GM19468 (cell line): ENCODE measurements at regions not wholly inside any gene's neighbourhood (a gene's known extent, or its start where the extent isn't known, plus 50 kb on each side); places are given as distances from the start of the nearest gene placed in this dataset.

ENCODE experiments used
- ATAC-seq: cut with Tn5 transposase; IDR thresholded peaks from one replicate; pipeline ENCODE4 v1.9.1; 2021; ENCODE audit warnings: mild to moderate bottlenecking, moderate library complexity, moderate number of reproducible peaks; ENCODE audit not compliant: unreplicated experiment; ENCODE audit errors: extremely low read depth

DNA sequence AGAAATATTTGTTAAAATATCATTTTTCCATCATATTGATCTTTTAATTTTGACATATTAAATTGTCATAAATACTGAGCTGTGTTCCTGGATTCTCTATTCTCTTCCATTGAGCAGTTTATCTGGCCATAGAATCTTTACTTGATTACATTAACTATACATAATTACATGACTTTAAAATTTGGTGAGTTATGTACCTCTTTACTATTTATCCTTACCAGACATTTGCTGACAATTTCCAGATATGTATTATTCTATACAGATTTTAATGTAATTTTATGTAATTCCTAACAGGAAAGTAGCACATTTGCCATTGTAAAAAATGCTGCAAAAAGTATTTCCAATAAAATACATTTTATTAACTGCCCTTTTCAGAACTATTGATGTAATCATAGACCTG is 770.3 kb downstream of the KCTD16 start:
- ATAC-seq = no peak

DNA sequence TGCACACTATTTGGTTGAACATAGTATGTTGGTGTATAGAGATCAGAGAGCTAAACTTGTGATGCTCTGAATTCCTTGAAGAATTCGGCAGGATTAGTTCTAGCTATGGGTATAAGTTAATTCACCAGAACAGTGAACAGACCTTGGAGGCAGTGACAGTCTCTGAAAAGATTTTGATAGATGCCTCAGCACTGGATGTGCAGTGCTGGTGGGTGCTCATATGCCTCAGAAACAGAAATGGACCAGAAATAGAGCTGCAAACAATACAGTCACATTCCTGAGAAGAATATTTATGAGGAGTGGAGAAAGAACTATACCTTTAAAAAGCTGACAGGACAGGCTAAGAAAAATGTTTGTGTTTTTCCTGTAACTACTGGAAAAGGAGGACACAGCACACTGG is 747.7 kb downstream of the KCTD16 start:
- ATAC-seq = no peak

- ATAC-seq = no peak
Observed at GRCh38 chr5:144915452-144915851, 744.8 kb downstream of the KCTD16 start.

GRCh38 chr5:144913661-144914060 is 743.0 kb downstream of the KCTD16 start:
- ATAC-seq = no peak

- no peak for ATAC-seq
Observed at GRCh38 chr5:144896473-144896872, 725.8 kb downstream of the KCTD16 start.

DNA sequence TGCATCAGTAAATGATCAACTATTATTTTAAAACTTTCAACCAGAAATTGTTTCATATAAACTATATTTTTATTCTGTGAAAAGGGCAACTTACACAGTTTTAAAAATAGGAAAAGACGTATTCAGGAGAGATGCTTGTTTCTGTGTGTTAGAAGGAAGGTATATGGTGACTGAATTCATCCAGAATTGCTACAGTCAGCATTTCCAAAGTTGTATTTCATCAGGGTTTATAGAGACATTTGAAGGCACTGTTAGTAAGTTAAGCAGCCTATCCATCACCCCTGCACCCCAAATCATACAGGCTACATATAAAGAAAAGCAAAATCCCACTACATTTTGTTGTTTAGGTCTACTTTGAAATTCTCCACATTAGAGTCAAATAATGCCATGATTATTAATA is 716.0 kb downstream of the KCTD16 start:
- no peak for ATAC-seq

DNA sequence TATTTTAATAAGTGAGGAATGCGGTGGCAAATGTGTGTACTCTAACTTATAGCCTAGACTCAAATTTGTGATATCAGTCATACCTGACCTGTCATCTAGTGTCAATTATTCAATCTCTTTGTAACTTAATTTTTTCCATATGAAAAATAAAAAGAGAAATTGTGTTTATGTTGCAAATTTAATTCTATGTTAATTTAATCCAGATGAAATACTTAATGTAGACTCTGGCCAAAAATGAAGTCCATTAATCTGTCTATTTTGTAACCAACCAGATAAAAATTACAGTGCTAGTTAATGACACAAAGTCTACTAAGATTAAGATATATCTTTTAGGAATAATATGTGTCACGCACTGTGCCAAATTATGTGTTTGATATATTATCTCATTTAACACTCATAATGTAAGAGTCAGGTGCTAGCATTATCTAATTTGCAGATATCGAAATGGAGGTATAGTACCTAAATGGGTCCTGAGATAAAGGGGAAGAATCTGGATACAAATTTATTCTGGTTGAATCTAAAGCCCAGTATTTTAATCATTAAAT is 712.1 kb downstream of the KCTD16 start:
- no peak for ATAC-seq

DNA sequence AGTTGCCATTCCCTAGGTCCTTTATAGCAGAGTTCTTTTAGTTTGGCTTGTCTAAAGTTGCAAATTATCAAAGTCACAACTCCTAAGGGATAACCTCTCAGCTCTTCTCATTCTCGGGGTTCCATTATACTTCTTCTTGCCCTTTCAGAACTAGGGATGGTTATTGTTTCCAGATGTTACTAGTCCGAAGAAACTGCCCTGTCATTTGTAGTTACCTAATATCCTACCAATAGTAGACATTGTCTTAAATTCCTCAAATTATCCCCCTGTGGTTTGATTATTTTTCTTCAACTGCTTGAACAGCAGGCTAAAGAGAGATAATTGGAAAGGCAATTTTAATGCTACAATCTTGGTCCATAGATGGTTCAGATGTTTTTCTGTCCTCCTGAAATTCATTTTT is 709.8 kb downstream of the KCTD16 start:
- no peak for ATAC-seq

GRCh38 chr5:144876990-144877389 is 706.3 kb downstream of the KCTD16 start:
- no peak for ATAC-seq

- ATAC-seq = no peak
Observed at GRCh38 chr5:144873076-144873475, 702.4 kb downstream of the KCTD16 start.

DNA sequence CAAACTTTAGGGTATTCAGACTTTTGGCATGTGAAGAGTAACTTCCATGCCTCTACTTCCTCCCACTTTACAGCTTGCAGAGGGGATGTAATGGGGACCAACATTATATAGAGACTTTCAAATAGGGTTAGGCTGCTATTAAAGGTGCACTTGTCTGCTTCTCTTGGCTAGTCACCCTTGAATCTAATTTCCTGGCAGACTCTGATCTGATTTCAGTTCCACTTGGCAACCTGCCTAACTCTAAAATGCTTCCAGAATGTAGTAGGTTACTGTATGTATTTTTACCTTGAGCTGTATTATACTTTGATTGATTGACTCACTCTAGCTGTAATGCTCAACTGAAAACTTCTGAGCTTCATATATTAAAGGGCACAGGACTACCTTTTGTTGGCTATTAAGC is 693.4 kb downstream of the KCTD16 start:
- ATAC-seq = no peak

DNA sequence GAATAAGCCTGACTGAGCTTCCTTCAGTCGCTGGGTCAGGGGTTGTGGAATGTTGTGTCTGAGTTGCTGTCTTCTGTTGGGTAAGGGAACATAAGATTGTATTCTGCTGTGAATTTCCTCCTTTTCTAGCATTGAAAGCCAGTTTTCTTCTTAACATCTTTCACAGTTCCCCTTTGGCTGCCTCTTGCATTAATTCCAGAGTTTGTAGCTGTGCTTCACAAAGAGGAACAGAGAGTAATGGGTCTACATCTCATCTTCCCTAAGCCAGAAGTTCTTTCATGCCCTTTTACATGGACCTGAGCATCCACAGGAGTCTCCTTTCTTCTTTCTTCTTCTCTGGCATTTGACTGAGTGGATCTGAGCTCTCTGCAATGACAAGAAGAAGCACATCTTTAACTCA is 686.8 kb downstream of the KCTD16 start:
- ATAC-seq = no peak

DNA sequence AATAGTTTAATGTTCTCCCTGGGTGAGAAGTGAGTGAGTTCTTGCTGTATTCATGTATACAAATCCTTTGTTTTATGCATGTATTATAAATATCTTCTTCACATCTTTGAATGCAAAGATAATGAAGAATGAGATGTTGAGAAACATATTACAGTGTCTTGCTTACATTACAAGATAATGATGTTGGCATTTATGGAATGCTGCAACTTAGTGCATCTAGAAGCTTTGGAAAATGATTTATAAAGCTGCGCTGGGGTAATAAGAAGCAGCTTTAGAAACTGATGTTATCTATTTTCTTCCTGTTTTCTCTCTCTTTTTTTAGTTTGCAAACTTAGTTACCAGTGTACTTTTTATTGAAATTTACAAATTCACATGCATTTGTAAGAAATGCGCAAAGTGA is 673.4 kb downstream of the KCTD16 start:
- no peak for ATAC-seq

GRCh38 chr5:144832416-144832815 is 661.7 kb downstream of the KCTD16 start:
- ATAC-seq = no peak

- no peak for ATAC-seq
Observed at GRCh38 chr5:144831650-144832049, 661.0 kb downstream of the KCTD16 start.

- ATAC-seq = no peak
Observed at GRCh38 chr5:144822503-144822902, 651.8 kb downstream of the KCTD16 start.

GRCh38 chr5:144820278-144820677 is 649.6 kb downstream of the KCTD16 start:
- ATAC-seq = no peak

DNA sequence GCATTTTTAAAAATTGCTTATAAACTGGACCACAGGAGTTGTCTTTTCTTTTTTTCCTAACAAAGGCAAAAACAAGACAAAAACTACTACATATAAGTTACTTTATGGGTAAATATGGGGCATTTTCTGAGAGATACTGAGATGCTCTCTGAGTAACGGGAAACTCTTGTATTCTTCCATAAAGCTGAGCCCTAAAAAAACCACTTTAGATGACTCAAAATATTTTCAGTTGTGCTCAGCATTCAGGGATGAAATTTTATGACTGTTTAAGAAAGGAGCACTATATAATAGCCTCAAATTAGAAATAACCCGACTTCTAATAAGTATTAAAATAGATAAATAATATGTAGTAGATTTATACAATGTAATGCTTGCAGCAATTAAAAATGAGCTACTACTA is 644.5 kb downstream of the KCTD16 start:
- no peak for ATAC-seq

- no peak for ATAC-seq
Observed at GRCh38 chr5:144812763-144813162, 642.1 kb downstream of the KCTD16 start.

GRCh38 chr5:144800169-144800568 is 629.5 kb downstream of the KCTD16 start:
- ATAC-seq = no peak

- ATAC-seq = no peak
Observed at GRCh38 chr5:144798595-144798994, 627.9 kb downstream of the KCTD16 start.

DNA sequence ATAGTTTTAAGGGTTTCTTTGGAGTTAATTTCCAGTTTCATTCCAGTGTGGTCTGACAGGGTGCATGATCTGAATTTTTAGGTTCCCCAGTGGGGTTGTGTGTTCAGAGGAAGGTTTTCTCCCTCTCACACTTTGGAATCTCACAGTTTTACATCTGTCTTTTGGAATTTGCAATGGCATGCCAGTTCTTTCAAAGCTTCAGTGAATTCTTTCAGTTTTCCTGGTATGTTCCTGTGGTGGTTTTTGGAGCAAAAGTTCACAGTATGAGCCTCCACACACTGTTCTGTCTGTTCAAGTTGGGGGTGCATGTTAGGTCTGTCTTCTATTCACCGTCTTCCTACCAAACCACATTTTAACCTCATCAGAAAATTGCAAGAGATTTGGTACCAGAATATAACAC is 624.2 kb downstream of the KCTD16 start:
- ATAC-seq = no peak

DNA sequence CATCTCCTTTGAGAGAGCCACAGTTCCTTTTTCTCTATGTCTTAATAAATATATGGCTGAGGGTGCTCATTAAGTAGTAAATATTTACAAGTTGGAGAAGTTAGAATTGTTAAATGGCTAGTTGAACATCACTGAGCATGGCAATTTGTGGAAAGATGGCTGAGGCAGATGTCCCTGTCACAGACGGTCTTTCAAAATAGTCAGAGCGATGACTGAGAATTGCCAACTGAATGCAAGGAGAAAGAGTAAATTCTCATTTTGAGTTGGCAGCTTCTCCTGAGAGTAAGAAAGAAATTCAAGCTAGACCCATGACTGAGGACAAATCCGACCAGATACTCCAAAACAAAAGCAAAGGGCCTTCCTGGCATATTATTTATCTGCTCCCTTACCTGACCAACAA is 617.9 kb downstream of the KCTD16 start:
- ATAC-seq = no peak
